ENCODE measurements at regions not wholly inside any gene's neighbourhood (a gene's known extent, or its start where the extent isn't known, plus 50 kb on each side); places are given as distances from the start of the nearest gene placed in this dataset.
"Not testable (repeated sequence)": the region's sequence is repeated elsewhere in the genome, so short reads cannot be mapped to it uniquely, and the experiment has no call there.

GRCh38 chr5:58357121-58357520, 102.8 kb downstream of the PLK2 start:
- DNase-seq: no peak

- no peak for DNase-seq
Observed at GRCh38 chr5:58356662-58357061, 103.2 kb downstream of the PLK2 start.

GRCh38 chr5:58354827-58355226, 105.1 kb downstream of the PLK2 start:
- no peak for DNase-seq

GRCh38 chr5:58353992-58354391, 105.9 kb downstream of the PLK2 start:
- no peak for DNase-seq

- no peak for DNase-seq
Observed at GRCh38 chr5:58351190-58351589, 108.7 kb downstream of the PLK2 start.

- DNase-seq: no peak
Observed at GRCh38 chr5:58348996-58349728, 110.7 kb downstream of the PLK2 start.

GRCh38 chr5:58346041-58346440, 113.8 kb downstream of the PLK2 start:
- no peak for DNase-seq

GRCh38 chr5:58341476-58341875, 118.4 kb downstream of the PLK2 start:
- DNase-seq: no peak

- DNase-seq: no peak
Observed at GRCh38 chr5:58335518-58335917, 124.4 kb downstream of the PLK2 start.

- DNase-seq: no peak
Observed at GRCh38 chr5:58334035-58334434, 125.9 kb downstream of the PLK2 start.

- DNase-seq: no peak
Observed at GRCh38 chr5:58330781-58331180, 129.1 kb downstream of the PLK2 start.

GRCh38 chr5:58327289-58327688, 132.6 kb downstream of the PLK2 start:
- no peak for DNase-seq

GRCh38 chr5:58326022-58326421, 133.9 kb downstream of the PLK2 start:
- DNase-seq: no peak

GRCh38 chr5:58322453-58322852, 137.4 kb downstream of the PLK2 start:
- no peak for DNase-seq

- DNase-seq: no peak
Observed at GRCh38 chr5:58318468-58318867, 141.4 kb downstream of the PLK2 start.

- no peak for DNase-seq
Observed at GRCh38 chr5:58317808-58318207, 142.1 kb downstream of the PLK2 start.

GRCh38 chr5:58317009-58317408, 142.9 kb downstream of the PLK2 start:
- DNase-seq: no peak

- DNase-seq: no peak
Observed at GRCh38 chr5:58315794-58316193, 144.1 kb downstream of the PLK2 start.

GRCh38 chr5:58314356-58315210, 145.3 kb downstream of the PLK2 start:
- no peak for DNase-seq

GRCh38 chr5:58312299-58312698, 147.6 kb downstream of the PLK2 start:
- no peak for DNase-seq

GRCh38 chr5:58311526-58311925, 148.4 kb downstream of the PLK2 start:
- DNase-seq: no peak

- DNase-seq: not testable (repeated sequence)
Observed at GRCh38 chr5:58308384-58308783, 151.5 kb downstream of the PLK2 start.

GRCh38 chr5:58300346-58300895, 159.5 kb downstream of the PLK2 start:
- no peak for DNase-seq

- DNase-seq: no peak
Observed at GRCh38 chr5:58299256-58299655, 160.6 kb downstream of the PLK2 start.

Data from T-helper 1 cell (primary cell).